Left ventricle myocardium inferior (tissue), 1 donor: ENCODE measurements at regions not wholly inside any gene's neighbourhood (a gene's known extent, or its start where the extent isn't known, plus 50 kb on each side); places are given as distances from the start of the nearest gene placed in this dataset.

Source experiments
- DNase-seq: peaks from one replicate; pipeline ENCODE4 v3.0.0-alpha.2; 2020
- H3K27ac ChIP-seq: fragments of 200-600 bp; replicated peaks from 2 replicates; pipeline ENCODE4 v1.8.0; 2021
- H3K27me3 ChIP-seq: fragments of 200-600 bp; 2 replicates; pipeline ENCODE4 v1.8.0; 2021; ENCODE audit warnings: low read depth
- H3K36me3 ChIP-seq: fragments of 200-600 bp; 2 replicates; pipeline ENCODE4 v1.8.0; 2021
- H3K4me1 ChIP-seq: fragments of 200-600 bp; 2 replicates; pipeline ENCODE4 v1.8.0; 2021
- H3K4me3 ChIP-seq: fragments of 200-600 bp; 2 replicates; pipeline ENCODE4 v1.8.0; 2021; ENCODE audit warnings: mild to moderate bottlenecking, moderate library complexity
- H3K9me3 ChIP-seq: fragments of 200-600 bp; replicated peaks from 2 replicates; pipeline ENCODE4 v1.8.0; 2021
- CTCF ChIP-seq: fragments of 200-600 bp; IDR thresholded peaks from 2 replicates; pipeline ENCODE4 v1.8.0; 2021; ENCODE audit warnings: antibody characterized with exemption, mild to moderate bottlenecking, borderline replicate concordance
- intact Hi-C: fragments of 100-400 bp; cut with micrococcal nuclease; formaldehyde crosslinking; loops from one replicate; pipeline ENCODE4 v1.11.0; 2022
- donor health status: DM: no; HTN: yes; CAD: no; lungs with severe emphysema.

GRCh38 chr18:44411976-44412375 lies 268.7 kb upstream of the SETBP1 start:
- Histone ChIP-seq H3K4me3 (no peak overlapping the region), H3K4me1 (no peaks in the 10 kb centered on the region), H3K36me3 (no peaks in the 10 kb centered on the region), H3K9me3 (peaks cover 10% of the 10 kb centered on the region), H3K27ac (no peak overlapping the region), H3K27me3 (no peaks in the 10 kb centered on the region)
- intact Hi-C loops, result no loop called here
- no peak for TF ChIP-seq CTCF
- DNase-seq, result no peak

DNA sequence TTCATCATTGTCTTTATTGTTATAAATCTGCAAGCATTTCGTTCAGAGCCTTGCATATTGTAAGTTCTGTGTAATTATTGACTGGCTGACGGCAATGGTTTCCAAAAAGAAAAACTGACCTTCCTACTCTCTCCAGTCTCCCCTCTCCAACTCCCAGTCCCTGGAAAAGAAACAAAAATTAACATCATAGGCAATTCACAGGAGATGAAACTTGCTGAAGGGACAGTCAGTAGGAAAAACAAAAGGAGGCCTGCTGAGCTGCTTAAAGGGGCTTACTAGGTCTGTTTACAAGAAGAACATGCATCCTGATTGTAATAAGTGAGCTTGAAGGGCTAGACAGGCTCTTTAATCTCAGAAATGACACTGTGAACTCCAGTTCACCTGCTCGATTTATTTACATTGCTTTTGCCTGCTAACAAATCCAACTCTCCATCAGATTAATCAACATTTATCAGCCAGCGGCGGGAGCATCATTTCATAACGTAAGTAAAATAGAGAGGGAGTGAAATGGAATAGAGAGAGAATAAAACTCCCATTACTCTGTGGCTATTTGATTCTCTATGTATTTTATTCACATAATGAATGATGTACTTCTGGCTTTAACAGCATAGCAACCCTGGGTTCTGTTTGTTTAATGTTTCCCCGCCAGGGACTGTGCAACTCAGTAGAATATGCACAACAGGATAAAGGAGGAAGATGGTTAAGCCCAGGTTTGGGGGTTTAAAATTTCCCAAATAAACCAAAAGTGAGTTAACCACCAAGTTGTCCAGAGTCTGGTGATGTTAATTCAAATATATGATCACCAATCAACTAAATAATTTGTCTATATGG lies 256.7 kb upstream of the SETBP1 start:
- Histone ChIP-seq H3K27ac (no peak overlapping the region), H3K36me3 (no peaks in the 10 kb centered on the region), H3K4me3 (no peak overlapping the region), H3K4me1 (peaks cover 7% of the 10 kb centered on the region), H3K9me3 (peaks cover 38% of the 10 kb centered on the region), H3K27me3 (no peaks in the 10 kb centered on the region)
- intact Hi-C loops, result no loop called here
- TF ChIP-seq CTCF, result no peak
- no peak for DNase-seq

DNA sequence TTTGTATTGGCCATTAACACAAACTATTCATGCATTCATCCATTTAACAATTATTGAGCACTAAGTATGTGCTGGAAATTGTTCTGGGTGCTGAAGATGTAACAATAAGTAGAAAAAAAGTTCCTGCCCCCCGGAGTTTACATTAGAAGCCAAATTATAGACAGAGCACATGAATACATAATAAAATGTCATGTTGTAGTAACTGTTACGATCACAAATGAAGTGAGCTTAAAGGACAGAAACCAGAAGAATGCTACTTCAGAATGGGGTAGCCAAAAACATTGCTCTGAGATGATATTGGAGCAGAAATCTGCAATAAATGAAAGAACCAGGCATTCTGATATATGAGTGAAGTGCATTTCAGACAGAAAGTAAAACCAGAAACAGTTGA lies 256.0 kb upstream of the SETBP1 start:
- intact Hi-C loops, result no loop called here
- Histone ChIP-seq H3K4me3 (no peak overlapping the region), H3K27ac (no peak overlapping the region), H3K27me3 (no peaks in the 10 kb centered on the region), H3K4me1 (peaks cover 7% of the 10 kb centered on the region), H3K9me3 (peaks cover 32% of the 10 kb centered on the region), H3K36me3 (no peaks in the 10 kb centered on the region)
- no peak for TF ChIP-seq CTCF
- DNase-seq, result no peak

DNA sequence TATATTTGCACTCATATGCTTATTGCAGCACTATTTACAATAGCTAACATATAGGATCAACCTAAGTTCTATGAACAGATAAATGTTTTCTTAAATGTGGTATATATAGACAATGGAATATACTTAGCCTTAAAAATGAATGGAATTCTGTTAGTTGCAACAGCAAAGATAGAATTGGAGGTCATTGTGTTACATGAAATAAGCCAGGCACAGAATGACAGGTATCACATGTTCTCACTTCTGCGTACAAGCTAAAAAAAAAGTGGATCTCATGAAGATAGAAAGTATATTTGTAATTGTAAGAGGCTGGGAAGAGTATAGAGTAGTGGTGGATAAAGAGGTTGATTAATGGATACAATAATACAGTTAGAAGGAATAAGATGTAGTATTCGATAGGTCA lies 255.5 kb upstream of the SETBP1 start:
- no peaks in the 10 kb centered on the region for H3K27me3 ChIP-seq
- TF ChIP-seq CTCF, result no peak
- peaks cover 7% of the 10 kb centered on the region for H3K4me1 ChIP-seq
- no peak for DNase-seq
- H3K9me3 ChIP-seq, result peaks cover 29% of the 10 kb centered on the region
- H3K36me3 ChIP-seq, result no peaks in the 10 kb centered on the region
- no peak overlapping the region for H3K4me3 ChIP-seq
- no peak overlapping the region for H3K27ac ChIP-seq
- intact Hi-C loops, result no loop called here

GRCh38 chr18:44437603-44438002 lies 243.1 kb upstream of the SETBP1 start:
- intact Hi-C loops, result no loop called here

More at GRCh38 chr18:44437603-44438002, 243.1 kb upstream of the SETBP1 start:
- no peaks in the 10 kb centered on the region for H3K27me3 ChIP-seq
- peaks cover 4% of the 10 kb centered on the region for H3K9me3 ChIP-seq
- DNase-seq, result no peak
- H3K4me1 ChIP-seq, result no peaks in the 10 kb centered on the region
- H3K4me3 ChIP-seq, result no peak overlapping the region
- no peak for TF ChIP-seq CTCF
- no peaks in the 10 kb centered on the region for H3K36me3 ChIP-seq
- no peak overlapping the region for H3K27ac ChIP-seq
